ENCODE measurements at regions not wholly inside any gene's neighbourhood (a gene's known extent, or its start where the extent isn't known, plus 50 kb on each side); places are given as distances from the start of the nearest gene placed in this dataset.
"Not testable (repeated sequence)": the region's sequence is repeated elsewhere in the genome, so short reads cannot be mapped to it uniquely, and the experiment has no call there.

GRCh38 chr21:31514598-31514997 is 144.9 kb upstream of the SOD1 start:
- no peak overlapping the region for H3K27ac Mint-ChIP-seq (ENCODE audit: unreplicated experiment)
- peaks cover 24% of the 10 kb centered on the region for H3K4me1 Mint-ChIP-seq (ENCODE audit: unreplicated experiment)
- H3K27me3 Mint-ChIP-seq (ENCODE audit: unreplicated experiment), result no peaks in the 10 kb centered on the region
- no peaks in the 10 kb centered on the region for H3K9me3 Mint-ChIP-seq (ENCODE audit: unreplicated experiment)
- peak; percentile 46 for TF ChIP-seq CTCF (IDR thresholded peaks at IDR 0.05)
- H3K4me3 Mint-ChIP-seq (ENCODE audit: unreplicated experiment), result no peak overlapping the region
- no peaks in the 10 kb centered on the region for H3K36me3 Mint-ChIP-seq (ENCODE audit: unreplicated experiment)
- no peak for DNase-seq (ENCODE audit: extremely low spot score, unreplicated experiment)

GRCh38 chr21:31513541-31513940 is 146.0 kb upstream of the SOD1 start:
- not testable (repeated sequence) for H3K27me3 Mint-ChIP-seq (ENCODE audit: unreplicated experiment); DNase-seq (ENCODE audit: extremely low spot score, unreplicated experiment)
- H3K4me1 Mint-ChIP-seq (ENCODE audit: unreplicated experiment), result peaks cover 32% of the 10 kb centered on the region

GRCh38 chr21:31511999-31512398 is 147.5 kb upstream of the SOD1 start:
- H3K27me3 Mint-ChIP-seq (ENCODE audit: unreplicated experiment); H3K4me3 Mint-ChIP-seq (ENCODE audit: unreplicated experiment); DNase-seq (ENCODE audit: extremely low spot score, unreplicated experiment); H3K9me3 Mint-ChIP-seq (ENCODE audit: unreplicated experiment); H3K36me3 Mint-ChIP-seq (ENCODE audit: unreplicated experiment); H3K27ac Mint-ChIP-seq (ENCODE audit: unreplicated experiment): not testable (repeated sequence)
- peaks cover 29% of the 10 kb centered on the region for H3K4me1 Mint-ChIP-seq (ENCODE audit: unreplicated experiment)

More at GRCh38 chr21:31513541-31513940, 146.0 kb upstream of the SOD1 start:
- not testable (repeated sequence) for H3K27ac Mint-ChIP-seq (ENCODE audit: unreplicated experiment); H3K9me3 Mint-ChIP-seq (ENCODE audit: unreplicated experiment); H3K4me3 Mint-ChIP-seq (ENCODE audit: unreplicated experiment); H3K36me3 Mint-ChIP-seq (ENCODE audit: unreplicated experiment)

GRCh38 chr21:31511258-31511657 is 148.2 kb upstream of the SOD1 start:
- H3K9me3 Mint-ChIP-seq (ENCODE audit: unreplicated experiment), result no peaks in the 10 kb centered on the region
- no peaks in the 10 kb centered on the region for H3K27me3 Mint-ChIP-seq (ENCODE audit: unreplicated experiment)
- no peak for DNase-seq (ENCODE audit: extremely low spot score, unreplicated experiment)
- no peak overlapping the region for H3K4me3 Mint-ChIP-seq (ENCODE audit: unreplicated experiment)
- no peaks in the 10 kb centered on the region for H3K36me3 Mint-ChIP-seq (ENCODE audit: unreplicated experiment)
- TF ChIP-seq CTCF (IDR thresholded peaks at IDR 0.05), result no peak
- no peak overlapping the region for H3K27ac Mint-ChIP-seq (ENCODE audit: unreplicated experiment)
- H3K4me1 Mint-ChIP-seq (ENCODE audit: unreplicated experiment), result peaks cover 29% of the 10 kb centered on the region

GRCh38 chr21:31509194-31510017 is 150.1 kb upstream of the SOD1 start:
- H3K27me3 Mint-ChIP-seq (ENCODE audit: unreplicated experiment), result no peaks in the 10 kb centered on the region
- peak; percentile 58 for TF ChIP-seq CTCF (IDR thresholded peaks at IDR 0.05)
- no peak overlapping the region for H3K4me3 Mint-ChIP-seq (ENCODE audit: unreplicated experiment)
- no peaks in the 10 kb centered on the region for H3K9me3 Mint-ChIP-seq (ENCODE audit: unreplicated experiment)
- DNase-seq (ENCODE audit: extremely low spot score, unreplicated experiment), result no peak
- H3K36me3 Mint-ChIP-seq (ENCODE audit: unreplicated experiment), result peaks cover 3% of the 10 kb centered on the region
- H3K27ac Mint-ChIP-seq (ENCODE audit: unreplicated experiment), result peak overlapping the region; percentile 60
- peaks cover 24% of the 10 kb centered on the region for H3K4me1 Mint-ChIP-seq (ENCODE audit: unreplicated experiment)

DNA sequence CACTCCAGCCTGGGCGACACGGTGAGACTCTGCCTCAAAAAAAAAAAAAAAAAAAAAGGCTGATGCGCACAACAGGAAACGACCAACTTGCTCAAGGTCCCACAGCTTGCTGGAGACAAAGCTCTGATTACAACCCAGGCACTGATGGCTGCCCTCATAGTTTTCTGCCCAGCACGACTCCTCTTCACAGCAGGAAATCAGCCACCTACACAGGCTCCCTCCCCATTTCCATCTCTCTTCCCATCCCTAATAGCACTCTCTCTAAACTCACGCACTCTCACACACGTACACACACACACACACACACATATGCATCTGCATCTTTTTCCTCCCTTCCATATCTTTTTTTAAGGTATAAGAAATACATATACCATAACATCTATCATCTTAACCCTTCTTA is 153.5 kb upstream of the SOD1 start:
- peaks cover 3% of the 10 kb centered on the region for H3K36me3 Mint-ChIP-seq (ENCODE audit: unreplicated experiment)
- H3K27ac Mint-ChIP-seq (ENCODE audit: unreplicated experiment), result no peak overlapping the region
- peaks cover 23% of the 10 kb centered on the region for H3K4me1 Mint-ChIP-seq (ENCODE audit: unreplicated experiment)
- no peak for TF ChIP-seq CTCF (IDR thresholded peaks at IDR 0.05)
- no peaks in the 10 kb centered on the region for H3K27me3 Mint-ChIP-seq (ENCODE audit: unreplicated experiment)
- DNase-seq (ENCODE audit: extremely low spot score, unreplicated experiment), result no peak
- H3K4me3 Mint-ChIP-seq (ENCODE audit: unreplicated experiment), result no peak overlapping the region
- no peaks in the 10 kb centered on the region for H3K9me3 Mint-ChIP-seq (ENCODE audit: unreplicated experiment)

Data from osteocyte (in vitro differentiated cells).